HT1080 (cell line): ENCODE measurements at regions not wholly inside any gene's neighbourhood (a gene's known extent, or its start where the extent isn't known, plus 50 kb on each side); places are given as distances from the start of the nearest gene placed in this dataset.

Experiments
- DNase-seq: peaks from one replicate; pipeline ENCODE4 v3.0.0-alpha.2; 2015; ENCODE audit warnings: low read depth

DNA sequence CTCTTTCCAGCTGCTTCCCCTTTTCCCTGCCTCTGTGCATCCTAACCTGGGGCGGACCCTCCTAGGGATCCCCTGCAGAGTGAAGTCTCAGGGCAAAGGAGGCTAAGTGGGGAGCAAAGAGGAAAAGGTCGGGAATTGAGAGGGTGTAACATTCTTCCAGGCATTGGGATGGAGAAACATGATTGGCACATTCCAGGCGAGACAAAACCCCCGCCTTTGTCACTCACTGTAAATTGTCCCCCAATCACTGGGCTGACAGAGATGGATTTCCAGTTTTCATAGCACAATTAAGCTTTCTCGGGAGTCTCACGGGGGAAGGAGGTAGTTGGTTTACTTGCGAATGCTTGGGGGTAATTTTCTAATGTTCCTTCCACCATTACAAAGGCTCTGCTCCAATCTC is 74.9 kb downstream of the MIAT start:
- DNase-seq = no peak

- peak; percentile 18 for DNase-seq
Observed at GRCh38 chr22:26734339-26735018, 77.1 kb downstream of the MIAT start.

GRCh38 chr22:26735019-26735409 is 77.6 kb downstream of the MIAT start:
- DNase-seq = no peak

DNA sequence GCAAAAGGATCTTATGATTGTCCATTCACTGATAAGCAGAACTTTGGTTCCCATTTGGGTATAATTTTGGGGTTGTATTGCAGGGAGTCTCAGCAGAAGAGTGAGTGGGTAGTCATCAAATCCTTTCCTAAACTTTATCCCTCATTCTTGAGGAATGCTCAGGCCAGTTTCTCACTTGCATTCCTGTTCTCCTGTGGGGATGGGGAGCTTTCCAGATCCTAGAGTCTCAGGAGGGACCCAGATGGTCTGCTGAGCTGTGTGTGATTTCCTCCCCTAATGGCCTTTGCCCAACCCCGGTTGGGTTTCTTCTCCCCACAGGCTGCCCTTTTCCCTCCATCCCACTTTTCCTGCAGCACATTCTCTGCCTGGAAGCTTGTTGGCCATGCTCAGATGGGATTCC is 79.9 kb downstream of the MIAT start:
- DNase-seq = no peak

DNA sequence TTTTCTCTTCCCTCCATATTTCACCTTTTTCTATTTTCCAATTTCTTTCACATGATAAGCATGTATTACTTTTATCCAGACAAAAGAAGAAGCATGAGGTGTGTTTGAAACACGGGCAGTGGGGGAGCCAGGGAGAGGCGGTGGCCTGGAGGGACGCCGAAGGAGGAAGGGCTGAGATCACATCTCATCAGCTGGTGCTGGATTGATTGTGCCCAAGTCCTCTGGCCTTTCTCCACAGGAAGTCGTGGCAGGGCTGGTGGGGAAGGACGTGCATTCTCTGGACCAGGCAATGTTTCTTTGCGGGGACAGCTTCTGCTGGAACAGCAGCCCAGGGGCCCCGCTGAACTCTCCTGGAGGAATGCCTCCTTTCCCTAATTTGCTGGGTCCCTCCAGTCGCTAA is 82.9 kb downstream of the MIAT start:
- DNase-seq = no peak

DNA sequence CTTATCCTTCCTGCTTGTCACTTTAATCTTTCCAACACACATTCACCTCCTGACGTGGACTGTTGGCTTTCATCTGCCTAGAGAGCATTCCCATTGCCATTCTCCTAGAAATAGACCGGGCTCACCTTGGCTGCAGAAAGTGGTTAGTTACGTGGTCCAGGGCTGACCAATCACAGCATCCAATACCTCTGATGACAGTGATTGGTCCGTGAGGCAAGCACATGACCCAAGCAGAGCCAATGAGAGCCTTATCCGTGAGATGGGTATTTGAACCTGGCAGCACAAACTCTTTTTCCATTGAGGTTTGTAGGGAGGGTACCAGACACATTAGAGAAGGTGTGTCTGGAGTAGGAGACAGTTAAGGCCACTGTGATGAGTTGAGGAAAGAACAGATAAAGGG is 85.8 kb downstream of the MIAT start:
- DNase-seq = no peak

DNA sequence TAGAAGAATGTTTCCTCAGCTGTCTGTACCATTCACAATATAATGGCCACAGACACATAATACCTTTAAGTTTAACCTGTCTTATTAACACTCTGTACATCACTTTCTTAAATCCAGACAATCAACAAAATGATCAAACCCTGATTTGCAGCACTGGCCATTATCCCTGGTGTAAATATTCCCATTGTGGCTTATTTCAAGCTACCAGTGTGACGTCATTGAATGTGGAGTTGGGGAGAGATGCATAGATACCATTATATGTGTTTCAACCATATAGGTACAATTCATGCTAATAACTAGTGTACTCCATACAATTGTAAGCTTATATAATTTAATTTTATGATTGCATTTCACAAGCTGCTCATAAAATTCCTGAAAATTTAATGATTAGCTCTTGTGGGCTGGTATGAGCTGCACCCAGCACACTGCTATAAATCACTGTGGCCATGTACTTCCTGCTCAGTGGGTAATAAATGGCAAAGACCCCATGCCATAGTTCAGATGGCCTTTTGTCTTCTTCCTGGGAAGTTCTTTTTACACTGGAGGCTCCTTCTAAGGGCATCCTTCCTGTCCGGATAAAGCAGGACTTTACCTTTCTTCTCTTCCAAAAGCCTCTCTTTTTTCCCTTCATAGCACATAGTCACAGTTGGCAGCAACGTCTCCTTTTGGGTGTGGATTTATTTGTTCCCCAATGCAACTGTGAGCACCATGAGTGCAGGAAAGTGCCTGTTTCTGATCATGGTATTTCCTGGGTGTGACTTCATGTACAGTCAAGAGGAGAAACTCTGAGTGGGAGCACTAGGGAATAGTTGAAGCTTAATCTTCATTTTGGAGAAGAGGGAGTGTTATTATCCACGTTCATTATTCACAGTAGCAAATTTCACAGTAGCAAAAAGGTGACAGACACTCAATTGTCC is 87.8 kb downstream of the MIAT start:
- no peak for DNase-seq

DNA sequence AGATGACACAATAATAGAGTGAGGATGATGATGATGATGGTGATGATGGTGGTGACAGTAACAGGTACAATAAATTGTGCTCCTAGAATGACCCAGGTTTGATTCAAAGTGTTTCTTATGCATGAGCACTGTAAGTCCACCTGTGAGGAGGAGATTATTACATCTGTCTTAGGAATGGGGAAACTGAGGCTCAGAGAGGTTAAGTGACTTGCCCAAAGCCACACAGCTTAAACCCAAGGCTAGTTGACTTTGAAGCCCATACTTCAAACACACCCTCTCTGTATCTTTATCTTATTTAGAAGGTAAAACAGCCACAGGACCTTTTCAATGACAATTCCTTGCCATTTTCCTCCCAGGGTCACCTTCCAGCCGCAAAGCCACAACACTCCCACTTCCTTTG is 88.9 kb downstream of the MIAT start:
- DNase-seq = no peak

GRCh38 chr22:26748845-26749244 is 91.5 kb downstream of the MIAT start:
- DNase-seq = no peak

DNA sequence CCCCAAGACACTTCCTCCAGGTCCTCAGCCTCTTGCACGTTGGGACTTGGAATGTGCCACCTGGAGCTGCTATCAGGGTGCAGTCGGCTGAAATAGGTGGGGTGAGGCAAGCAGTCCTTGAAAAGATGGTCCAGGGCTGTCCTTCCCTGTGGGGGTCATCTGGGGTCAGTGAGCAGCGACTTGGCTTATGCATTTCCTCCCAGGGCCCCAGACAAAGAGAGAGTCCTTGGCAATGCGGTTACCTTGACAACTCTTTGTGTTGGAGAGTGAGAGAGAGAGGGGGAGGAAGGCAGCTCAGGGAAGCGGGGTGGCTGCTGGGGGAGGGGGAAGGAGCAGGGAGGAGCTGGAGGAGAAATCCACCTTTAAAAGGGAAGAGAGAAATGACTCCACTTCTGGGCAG is 93.8 kb downstream of the MIAT start:
- DNase-seq = no peak

DNA sequence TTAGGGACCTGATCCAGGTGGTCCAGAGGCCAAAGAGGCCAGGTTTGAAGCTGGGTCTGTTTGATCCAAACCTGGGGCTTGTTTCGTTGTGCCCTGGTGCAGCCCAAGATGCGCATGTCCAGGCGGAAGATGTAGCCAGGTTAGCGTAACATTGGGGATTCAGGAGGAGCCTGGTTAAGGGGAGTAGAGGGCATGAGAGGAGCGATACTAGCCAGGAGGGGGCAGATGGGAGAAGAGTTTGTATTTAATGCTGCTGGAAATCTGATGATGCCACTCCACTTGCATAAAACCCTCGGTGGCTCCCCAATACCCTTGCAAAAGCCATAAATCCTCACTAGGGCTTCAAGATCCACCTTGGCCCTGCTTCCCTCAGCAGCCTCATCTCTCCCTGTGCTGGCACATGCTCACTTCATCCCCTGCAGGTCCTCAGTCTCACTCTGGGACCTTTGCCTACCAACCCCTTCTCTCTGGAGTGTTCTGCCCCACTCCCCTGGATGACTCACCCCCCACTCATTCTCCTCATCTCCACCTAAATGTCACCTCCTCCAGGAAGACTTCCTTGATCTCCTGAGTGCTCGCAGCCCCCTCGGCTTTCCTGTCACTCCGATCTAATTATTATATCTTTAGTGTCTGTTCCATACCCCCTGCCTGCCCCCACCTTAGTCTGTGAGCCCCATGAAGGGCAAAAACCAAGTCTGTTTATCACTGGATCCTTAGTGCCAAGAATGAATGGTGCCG is 95.9 kb downstream of the MIAT start:
- no peak for DNase-seq

GRCh38 chr22:26756675-26757293 is 99.4 kb downstream of the MIAT start:
- peak; percentile 13 for DNase-seq

DNA sequence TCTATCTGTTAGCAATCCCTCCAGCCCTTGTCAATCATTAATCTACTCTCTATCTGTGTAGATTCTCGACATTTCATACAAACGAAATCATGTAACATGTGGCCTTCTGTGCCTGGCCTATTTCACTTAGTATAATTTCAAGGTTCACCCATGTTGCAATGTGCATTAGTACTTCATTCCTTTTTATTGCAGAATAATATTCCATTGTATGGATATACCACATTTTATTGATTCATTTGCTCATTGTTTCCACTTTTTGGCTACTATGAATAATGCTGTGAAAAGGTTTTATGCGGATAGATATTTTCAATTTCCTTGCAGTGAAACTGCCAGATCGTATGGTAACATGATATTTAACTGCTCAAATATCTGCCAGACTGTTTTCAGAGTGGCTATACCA is 100.1 kb downstream of the MIAT start:
- no peak for DNase-seq

DNA sequence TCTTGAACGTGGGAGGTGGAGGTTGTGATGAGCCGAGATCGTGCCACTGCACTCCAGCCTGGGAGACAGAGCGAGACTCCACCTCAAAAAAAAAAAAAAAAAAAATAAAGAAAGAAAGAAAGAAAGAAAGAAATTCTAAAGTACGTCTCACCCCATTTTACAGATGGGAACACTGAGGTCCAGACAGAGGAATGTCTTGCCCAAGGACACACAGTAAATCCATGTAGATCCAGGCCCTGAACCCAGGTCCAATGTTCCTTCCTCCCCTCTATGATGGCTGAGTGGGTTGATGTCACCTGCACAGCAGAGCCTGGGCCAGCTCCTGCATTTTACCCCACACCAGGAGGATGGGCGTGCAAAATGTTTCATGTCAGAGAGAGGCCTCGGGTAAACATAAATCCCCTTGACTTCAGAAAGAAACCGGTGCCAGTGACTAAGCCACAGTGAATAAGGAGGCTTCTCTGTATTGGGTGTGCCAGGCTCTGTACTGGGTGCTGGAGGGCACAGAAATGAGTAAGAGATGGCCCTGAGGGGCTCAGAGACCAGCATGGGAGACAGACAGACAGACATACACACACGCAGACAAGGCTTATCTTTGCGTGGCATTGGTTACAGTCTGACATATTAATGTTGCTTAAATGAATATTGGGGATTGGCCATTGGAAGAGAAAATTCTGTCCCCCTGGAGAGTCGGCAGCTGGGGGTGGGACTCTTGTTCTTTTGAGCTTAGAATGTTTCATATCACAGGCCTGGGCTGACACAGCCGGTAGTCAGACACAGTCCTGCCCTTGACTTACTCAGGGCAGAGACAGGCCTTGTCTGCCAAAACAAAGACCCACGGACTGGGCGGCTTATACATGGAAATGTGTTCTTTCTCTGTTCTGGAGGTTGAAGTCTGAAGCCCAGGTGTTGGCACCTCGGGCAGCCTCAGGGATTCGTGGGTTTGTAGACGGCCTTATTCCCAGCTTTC is 105.4 kb downstream of the MIAT start:
- no peak for DNase-seq

GRCh38 chr22:26763633-26764361 is 106.4 kb downstream of the MIAT start:
- DNase-seq = peak; percentile 40

- DNase-seq = no peak
Observed at GRCh38 chr22:26766510-26767350, 109.3 kb downstream of the MIAT start.

DNA sequence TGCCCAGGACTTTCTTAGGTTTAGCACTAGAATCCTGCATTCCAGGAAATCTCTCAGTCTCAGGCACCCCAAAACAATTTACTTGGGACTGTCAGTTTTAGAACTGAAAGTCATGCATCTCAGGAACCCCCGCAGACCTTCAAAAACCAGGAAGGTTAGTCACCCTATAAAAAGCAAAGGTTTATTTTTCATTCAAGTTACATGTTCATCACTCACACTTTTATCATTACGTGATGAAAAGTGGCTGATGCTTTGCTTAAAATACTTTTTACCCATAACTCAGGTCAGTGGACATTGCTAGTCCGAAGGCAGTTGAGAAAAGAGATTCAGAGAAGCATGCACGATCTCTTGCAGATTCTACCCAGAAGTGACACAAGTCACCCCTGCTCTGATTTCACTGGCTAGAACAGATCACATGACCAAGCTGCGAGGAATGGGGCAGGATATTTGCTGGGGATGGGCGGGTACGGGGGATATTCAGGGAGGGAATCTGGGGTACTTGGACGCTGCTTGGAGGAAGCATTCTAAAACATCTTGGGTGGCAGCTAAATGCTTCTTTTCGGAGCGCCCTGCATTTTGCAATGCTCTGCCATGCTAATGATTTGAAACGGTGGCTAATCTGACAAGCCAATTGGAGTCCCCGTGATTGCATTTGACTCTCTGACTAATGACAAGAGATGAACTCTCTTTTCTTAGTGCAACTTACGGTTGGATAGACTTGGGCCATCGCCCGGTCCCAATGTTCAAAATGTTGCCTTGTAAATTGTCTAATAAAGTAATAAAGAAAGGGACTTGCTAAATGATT is 110.2 kb downstream of the MIAT start:
- DNase-seq = no peak

GRCh38 chr22:26768156-26768515 is 110.7 kb downstream of the MIAT start:
- no peak for DNase-seq
